HEK293 (cell line): ENCODE measurements at regions not wholly inside any gene's neighbourhood (a gene's known extent, or its start where the extent isn't known, plus 50 kb on each side); places are given as distances from the start of the nearest gene placed in this dataset.

Source experiments
- CTCF ChIA-PET: fragments of 350-600 bp; formaldehyde crosslinking; extraction: SDS; loops from one replicate; lab custom pipeline; 2021; ENCODE audit warnings: antibody characterized with exemption; lab: Yijun Ruan, JAX
- POLR2A ChIA-PET: fragments of 300-600 bp; formaldehyde crosslinking; extraction: SDS; loops from one replicate; lab custom pipeline; 2020; ENCODE audit warnings: antibody characterized with exemption, inconsistent platforms; lab: Yijun Ruan, JAX
- H3K27ac ChIP-seq: fragments of 200-500 bp; sonication (Bioruptor generic); 2 replicates; pipeline ENCODE4 v1.5.1; 2014; ENCODE audit warnings: low read depth, low read length, control low read depth, inconsistent platforms; ENCODE audit errors: extremely low read depth
- H3K36me3 ChIP-seq, 2 experiments: fragments of 200-500 bp in 1 of 2; sonication (Bioruptor generic) in 1 of 2; 1 replicate in 1 of 2; 2 replicates in 1 of 2; pipeline ENCODE4 v1.5.1; 2014 to 2017; ENCODE audit warnings: inconsistent platforms in 2 of 2, low read length in 2 of 2; ENCODE audit not compliant: control insufficient read depth in 2 of 2, insufficient read depth in 1 of 2
- H3K4me1 ChIP-seq: fragments of 200-500 bp; sonication (Bioruptor generic); 2 replicates; pipeline ENCODE4 v1.5.1; 2014; ENCODE audit warnings: mild to moderate bottlenecking, low read length, inconsistent platforms; ENCODE audit not compliant: control insufficient read depth, insufficient read depth
- H3K4me3 ChIP-seq: 2 replicates; pipeline ENCODE4 v1.5.1; 2011; ENCODE audit warnings: low read depth, mild to moderate bottlenecking, control low read depth, low read length, moderate library complexity
- H3K9me3 ChIP-seq: fragments of 200-500 bp; sonication (Bioruptor generic); 2 replicates; pipeline ENCODE4 v1.5.1; 2014; ENCODE audit warnings: low read depth, low read length, inconsistent platforms; ENCODE audit not compliant: control insufficient read depth, insufficient read depth
- EGR2 ChIP-seq: fragments of 450-650 bp; formaldehyde crosslinking; IDR thresholded peaks from 2 replicates; pipeline ENCODE4 v1.5.1; 2016; ENCODE audit warnings: low read depth, missing biosample characterization, missing genetic modification characterization
- KLF16 ChIP-seq: fragments of 450-650 bp; formaldehyde crosslinking; IDR thresholded peaks from 2 replicates; pipeline ENCODE4 v1.5.1; 2017; ENCODE audit warnings: missing biosample characterization, missing genetic modification characterization
- KLF8 ChIP-seq: fragments of 450-650 bp; formaldehyde crosslinking; IDR thresholded peaks from 2 replicates; pipeline ENCODE4 v1.5.1; 2016; ENCODE audit warnings: missing biosample characterization, missing genetic modification characterization
- ZNF112 ChIP-seq: fragments of 450-650 bp; formaldehyde crosslinking; IDR thresholded peaks from 2 replicates; pipeline ENCODE4 v1.5.0; 2017; ENCODE audit warnings: missing biosample characterization, missing genetic modification characterization
- ZNF132 ChIP-seq: fragments of 450-650 bp; formaldehyde crosslinking; IDR thresholded peaks from 2 replicates; pipeline ENCODE4 v1.5.1; 2017; ENCODE audit warnings: missing biosample characterization, missing genetic modification characterization, borderline replicate concordance
- ZNF155 ChIP-seq: fragments of 450-650 bp; formaldehyde crosslinking; IDR thresholded peaks from 2 replicates; pipeline ENCODE4 v1.5.1; 2016; ENCODE audit warnings: missing biosample characterization, missing genetic modification characterization
- ZNF2 ChIP-seq: fragments of 450-650 bp; formaldehyde crosslinking; IDR thresholded peaks from 2 replicates; pipeline ENCODE4 v1.5.1; 2016; ENCODE audit warnings: missing biosample characterization, missing genetic modification characterization
- ZNF302 ChIP-seq: fragments of 450-650 bp; formaldehyde crosslinking; IDR thresholded peaks from 2 replicates; pipeline ENCODE4 v1.5.1; 2016; ENCODE audit warnings: missing biosample characterization, missing genetic modification characterization, low read depth
- ZNF311 ChIP-seq: fragments of 450-650 bp; formaldehyde crosslinking; IDR thresholded peaks from 2 replicates; pipeline ENCODE4 v1.5.1; 2017; ENCODE audit warnings: missing biosample characterization, missing genetic modification characterization, borderline replicate concordance
- ZNF324 ChIP-seq: fragments of 450-650 bp; formaldehyde crosslinking; IDR thresholded peaks from 2 replicates; pipeline ENCODE4 v1.5.1; 2016; ENCODE audit warnings: missing biosample characterization, missing genetic modification characterization
- ZNF366 ChIP-seq: fragments of 450-650 bp; formaldehyde crosslinking; conservative IDR thresholded peaks from 2 replicates; pipeline ENCODE4 v1.5.1; 2016; ENCODE audit warnings: missing biosample characterization, missing genetic modification characterization
- ZNF473 ChIP-seq: fragments of 450-650 bp; formaldehyde crosslinking; IDR thresholded peaks from 2 replicates; pipeline ENCODE4 v1.5.1; 2017; ENCODE audit warnings: missing biosample characterization, missing genetic modification characterization
- ZNF510 ChIP-seq: fragments of 450-650 bp; formaldehyde crosslinking; IDR thresholded peaks from 2 replicates; pipeline ENCODE4 v1.5.1; 2018; ENCODE audit warnings: mild to moderate bottlenecking, missing genetic modification characterization, missing biosample characterization; ENCODE audit not compliant: insufficient replicate concordance
- ZNF521 ChIP-seq: fragments of 450-650 bp; formaldehyde crosslinking; IDR thresholded peaks from 2 replicates; pipeline ENCODE4 v1.5.1; 2017; ENCODE audit warnings: missing biosample characterization, mild to moderate bottlenecking, missing genetic modification characterization
- ZNF529 ChIP-seq: fragments of 450-650 bp; formaldehyde crosslinking; IDR thresholded peaks from 2 replicates; pipeline ENCODE4 v1.5.1; 2017; ENCODE audit warnings: missing genetic modification characterization, missing biosample characterization; ENCODE audit not compliant: insufficient replicate concordance
- TF ChIP-seq, protein P1 (sequence below): fragments of 450-650 bp; formaldehyde crosslinking; IDR thresholded peaks from 2 replicates; pipeline ENCODE4 v1.5.1; 2017; ENCODE audit warnings: missing biosample characterization, missing genetic modification characterization
- TF ChIP-seq, protein P2 (sequence below): fragments of 450-650 bp; formaldehyde crosslinking; IDR thresholded peaks from 2 replicates; pipeline ENCODE4 v1.5.1; 2016; ENCODE audit warnings: missing biosample characterization, missing genetic modification characterization
- TF ChIP-seq, protein P3 (sequence below): fragments of 450-650 bp; formaldehyde crosslinking; IDR thresholded peaks from 2 replicates; pipeline ENCODE4 v1.5.1; 2016; ENCODE audit warnings: missing biosample characterization, missing genetic modification characterization
- TF ChIP-seq, protein P4 (sequence below): fragments of 450-650 bp; formaldehyde crosslinking; IDR thresholded peaks from 2 replicates; pipeline ENCODE4 v1.5.1; 2016; ENCODE audit warnings: missing biosample characterization, missing genetic modification characterization
- TF ChIP-seq, protein P5 (sequence below): fragments of 450-650 bp; formaldehyde crosslinking; IDR thresholded peaks from 2 replicates; pipeline ENCODE4 v1.5.1; 2016; ENCODE audit warnings: missing biosample characterization, missing genetic modification characterization

DNA sequence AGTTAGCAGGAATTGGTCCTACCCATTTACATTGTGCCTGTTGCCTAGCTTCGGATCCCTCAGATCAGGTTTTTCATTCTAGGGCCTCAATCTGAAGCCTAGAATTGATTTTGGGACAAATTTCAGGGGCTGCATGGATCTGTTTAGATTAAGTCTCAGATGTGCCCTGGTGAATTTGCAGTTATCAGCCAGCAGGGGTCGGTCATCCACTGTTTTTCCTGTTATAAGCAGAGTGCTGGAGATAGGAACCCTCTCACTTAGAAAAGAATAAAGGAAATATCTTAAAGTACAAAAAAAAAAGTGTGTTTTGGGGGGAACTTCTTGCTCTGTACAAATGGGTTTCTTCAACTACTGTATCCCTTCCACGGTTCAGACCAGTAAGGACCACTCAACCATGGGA, 212.5 kb downstream of the BCHE start:
- TF ChIP-seq KLF8 (tag by site-specific recombination) (no peak), ZNF155 (tag by site-specific recombination) (no peak), ZNF302 (tag by site-specific recombination) (no peak), KLF16 (tag by site-specific recombination) (no peak), ZNF473 (tag by site-specific recombination) (no peak), ZNF324 (tag by site-specific recombination) (no peak), ZNF529 (tag by site-specific recombination) (no peak), ZNF521 (tag by site-specific recombination) (no peak), ZNF112 (tag by site-specific recombination) (no peak), EGR2 (tag by site-specific recombination) (no peak), ZNF2 (tag by site-specific recombination) (no peak), ZNF132 (tag by site-specific recombination) (no peak), ZNF311 (tag by site-specific recombination) (no peak), ZNF510 (tag by site-specific recombination) (no peak), ZNF366 (tag by site-specific recombination) (no peak)
- TF ChIP-seq, protein P1, sequence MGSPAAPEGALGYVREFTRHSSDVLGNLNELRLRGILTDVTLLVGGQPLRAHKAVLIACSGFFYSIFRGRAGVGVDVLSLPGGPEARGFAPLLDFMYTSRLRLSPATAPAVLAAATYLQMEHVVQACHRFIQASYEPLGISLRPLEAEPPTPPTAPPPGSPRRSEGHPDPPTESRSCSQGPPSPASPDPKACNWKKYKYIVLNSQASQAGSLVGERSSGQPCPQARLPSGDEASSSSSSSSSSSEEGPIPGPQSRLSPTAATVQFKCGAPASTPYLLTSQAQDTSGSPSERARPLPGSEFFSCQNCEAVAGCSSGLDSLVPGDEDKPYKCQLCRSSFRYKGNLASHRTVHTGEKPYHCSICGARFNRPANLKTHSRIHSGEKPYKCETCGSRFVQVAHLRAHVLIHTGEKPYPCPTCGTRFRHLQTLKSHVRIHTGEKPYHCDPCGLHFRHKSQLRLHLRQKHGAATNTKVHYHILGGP (tag by site-specific recombination): no peak
- TF ChIP-seq, protein P2, sequence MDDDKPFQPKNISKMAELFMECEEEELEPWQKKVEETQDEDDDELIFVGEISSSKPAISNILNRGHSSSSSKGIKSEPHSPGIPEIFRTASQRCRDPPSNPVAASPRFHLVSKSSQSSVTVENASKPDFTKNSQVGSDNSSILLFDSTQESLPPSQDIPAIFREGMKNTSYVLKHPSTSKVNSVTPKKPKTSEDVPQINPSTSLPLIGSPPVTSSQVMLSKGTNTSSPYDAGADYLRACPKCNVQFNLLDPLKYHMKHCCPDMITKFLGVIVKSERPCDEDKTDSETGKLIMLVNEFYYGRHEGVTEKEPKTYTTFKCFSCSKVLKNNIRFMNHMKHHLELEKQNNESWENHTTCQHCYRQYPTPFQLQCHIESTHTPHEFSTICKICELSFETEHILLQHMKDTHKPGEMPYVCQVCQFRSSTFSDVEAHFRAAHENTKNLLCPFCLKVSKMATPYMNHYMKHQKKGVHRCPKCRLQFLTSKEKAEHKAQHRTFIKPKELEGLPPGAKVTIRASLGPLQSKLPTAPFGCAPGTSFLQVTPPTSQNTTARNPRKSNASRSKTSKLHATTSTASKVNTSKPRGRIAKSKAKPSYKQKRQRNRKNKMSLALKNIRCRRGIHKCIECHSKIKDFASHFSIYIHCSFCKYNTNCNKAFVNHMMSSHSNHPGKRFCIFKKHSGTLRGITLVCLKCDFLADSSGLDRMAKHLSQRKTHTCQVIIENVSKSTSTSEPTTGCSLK: no peak
- TF ChIP-seq, protein P3, sequence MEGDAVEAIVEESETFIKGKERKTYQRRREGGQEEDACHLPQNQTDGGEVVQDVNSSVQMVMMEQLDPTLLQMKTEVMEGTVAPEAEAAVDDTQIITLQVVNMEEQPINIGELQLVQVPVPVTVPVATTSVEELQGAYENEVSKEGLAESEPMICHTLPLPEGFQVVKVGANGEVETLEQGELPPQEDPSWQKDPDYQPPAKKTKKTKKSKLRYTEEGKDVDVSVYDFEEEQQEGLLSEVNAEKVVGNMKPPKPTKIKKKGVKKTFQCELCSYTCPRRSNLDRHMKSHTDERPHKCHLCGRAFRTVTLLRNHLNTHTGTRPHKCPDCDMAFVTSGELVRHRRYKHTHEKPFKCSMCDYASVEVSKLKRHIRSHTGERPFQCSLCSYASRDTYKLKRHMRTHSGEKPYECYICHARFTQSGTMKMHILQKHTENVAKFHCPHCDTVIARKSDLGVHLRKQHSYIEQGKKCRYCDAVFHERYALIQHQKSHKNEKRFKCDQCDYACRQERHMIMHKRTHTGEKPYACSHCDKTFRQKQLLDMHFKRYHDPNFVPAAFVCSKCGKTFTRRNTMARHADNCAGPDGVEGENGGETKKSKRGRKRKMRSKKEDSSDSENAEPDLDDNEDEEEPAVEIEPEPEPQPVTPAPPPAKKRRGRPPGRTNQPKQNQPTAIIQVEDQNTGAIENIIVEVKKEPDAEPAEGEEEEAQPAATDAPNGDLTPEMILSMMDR (tag by site-specific recombination): no peak
- TF ChIP-seq, protein P4, sequence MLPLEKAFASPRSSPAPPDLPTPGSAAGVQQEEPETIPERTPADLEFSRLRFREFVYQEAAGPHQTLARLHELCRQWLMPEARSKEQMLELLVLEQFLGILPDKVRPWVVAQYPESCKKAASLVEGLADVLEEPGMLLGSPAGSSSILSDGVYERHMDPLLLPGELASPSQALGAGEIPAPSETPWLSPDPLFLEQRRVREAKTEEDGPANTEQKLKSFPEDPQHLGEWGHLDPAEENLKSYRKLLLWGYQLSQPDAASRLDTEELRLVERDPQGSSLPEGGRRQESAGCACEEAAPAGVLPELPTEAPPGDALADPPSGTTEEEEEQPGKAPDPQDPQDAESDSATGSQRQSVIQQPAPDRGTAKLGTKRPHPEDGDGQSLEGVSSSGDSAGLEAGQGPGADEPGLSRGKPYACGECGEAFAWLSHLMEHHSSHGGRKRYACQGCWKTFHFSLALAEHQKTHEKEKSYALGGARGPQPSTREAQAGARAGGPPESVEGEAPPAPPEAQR: no peak
- TF ChIP-seq, protein P5, sequence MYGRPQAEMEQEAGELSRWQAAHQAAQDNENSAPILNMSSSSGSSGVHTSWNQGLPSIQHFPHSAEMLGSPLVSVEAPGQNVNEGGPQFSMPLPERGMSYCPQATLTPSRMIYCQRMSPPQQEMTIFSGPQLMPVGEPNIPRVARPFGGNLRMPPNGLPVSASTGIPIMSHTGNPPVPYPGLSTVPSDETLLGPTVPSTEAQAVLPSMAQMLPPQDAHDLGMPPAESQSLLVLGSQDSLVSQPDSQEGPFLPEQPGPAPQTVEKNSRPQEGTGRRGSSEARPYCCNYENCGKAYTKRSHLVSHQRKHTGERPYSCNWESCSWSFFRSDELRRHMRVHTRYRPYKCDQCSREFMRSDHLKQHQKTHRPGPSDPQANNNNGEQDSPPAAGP: no peak
- no peaks in the 10 kb centered on the region for H3K4me1 ChIP-seq
- no peaks in the 10 kb centered on the region for H3K9me3 ChIP-seq
- H3K36me3 ChIP-seq: no peaks in the 10 kb centered on the region
- no peak overlapping the region for H3K4me3 ChIP-seq
- POLR2A ChIA-PET: no interaction called here
- no peak overlapping the region for H3K27ac ChIP-seq
- CTCF ChIA-PET: no interaction called here
